ENCODE measurements at regions not wholly inside any gene's neighbourhood (a gene's known extent, or its start where the extent isn't known, plus 50 kb on each side); places are given as distances from the start of the nearest gene placed in this dataset.

- Histone ChIP-seq H3K4me3 (no peak overlapping the region), H3K27me3 (no peaks in the 10 kb centered on the region), H3K9me3 (no peaks in the 10 kb centered on the region), H3K4me1 (peaks cover 0 to 16% (median 0%) of the 10 kb centered on the region in 12 donors), H3K27ac (no peak overlapping the region), H3K36me3 (no peaks in the 10 kb centered on the region)
- WGBS, 4 donors = 90 to 94% (median 92%) methylated on average over 3 of the region's 3 CpGs
- DNase-seq (no peak), ATAC-seq (no peak)
- no peak for TF ChIP-seq POLR2A (IDR thresholded peaks at IDR 0.05)
- TF ChIP-seq, protein P1, sequence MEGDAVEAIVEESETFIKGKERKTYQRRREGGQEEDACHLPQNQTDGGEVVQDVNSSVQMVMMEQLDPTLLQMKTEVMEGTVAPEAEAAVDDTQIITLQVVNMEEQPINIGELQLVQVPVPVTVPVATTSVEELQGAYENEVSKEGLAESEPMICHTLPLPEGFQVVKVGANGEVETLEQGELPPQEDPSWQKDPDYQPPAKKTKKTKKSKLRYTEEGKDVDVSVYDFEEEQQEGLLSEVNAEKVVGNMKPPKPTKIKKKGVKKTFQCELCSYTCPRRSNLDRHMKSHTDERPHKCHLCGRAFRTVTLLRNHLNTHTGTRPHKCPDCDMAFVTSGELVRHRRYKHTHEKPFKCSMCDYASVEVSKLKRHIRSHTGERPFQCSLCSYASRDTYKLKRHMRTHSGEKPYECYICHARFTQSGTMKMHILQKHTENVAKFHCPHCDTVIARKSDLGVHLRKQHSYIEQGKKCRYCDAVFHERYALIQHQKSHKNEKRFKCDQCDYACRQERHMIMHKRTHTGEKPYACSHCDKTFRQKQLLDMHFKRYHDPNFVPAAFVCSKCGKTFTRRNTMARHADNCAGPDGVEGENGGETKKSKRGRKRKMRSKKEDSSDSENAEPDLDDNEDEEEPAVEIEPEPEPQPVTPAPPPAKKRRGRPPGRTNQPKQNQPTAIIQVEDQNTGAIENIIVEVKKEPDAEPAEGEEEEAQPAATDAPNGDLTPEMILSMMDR (IDR thresholded peaks at IDR 0.05) = no peak
- intact Hi-C loops (cut with DNase I) = no loop called here
Observed at GRCh38 chr12:66898700-66899469, 220.0 kb upstream of the GRIP1 start.

- TF ChIP-seq, protein P1 (IDR thresholded peaks at IDR 0.05) = no peak
- no peak for TF ChIP-seq POLR2A (IDR thresholded peaks at IDR 0.05)
- peaks cover 0 to 16% (median 0%) of the 10 kb centered on the region in 12 donors for H3K4me1 ChIP-seq
- intact Hi-C loops (cut with DNase I) = no loop called here
- no peaks in the 10 kb centered on the region for H3K36me3 ChIP-seq
- ATAC-seq (no peak), DNase-seq (no peak)
- H3K9me3 ChIP-seq = no peaks in the 10 kb centered on the region
- no peak overlapping the region for H3K27ac ChIP-seq
- no peak overlapping the region for H3K4me3 ChIP-seq
- no peaks in the 10 kb centered on the region for H3K27me3 ChIP-seq
Observed at GRCh38 chr12:66899588-66899987, 220.7 kb upstream of the GRIP1 start.

GRCh38 chr12:66900616-66901015, 221.7 kb upstream of the GRIP1 start:
- no peaks in the 10 kb centered on the region for H3K9me3 ChIP-seq
- peaks cover 0 to 16% (median 0%) of the 10 kb centered on the region in 12 donors for H3K4me1 ChIP-seq
- DNase-seq = no peak
- TF ChIP-seq, protein P1 (IDR thresholded peaks at IDR 0.05) = no peak
- TF ChIP-seq POLR2A (IDR thresholded peaks at IDR 0.05) = no peak
- H3K27ac ChIP-seq = peak overlapping the region in 1 of 12 donors; percentile 21
- intact Hi-C loops (cut with DNase I) = no loop called here
- no peak overlapping the region for H3K4me3 ChIP-seq
- peak in 1 of 4 donors; percentile 34 for ATAC-seq
- no peaks in the 10 kb centered on the region for H3K27me3 ChIP-seq
- WGBS, 4 donors = 46 to 55% (median 53%) methylated on average over 2 of the region's 2 CpGs
- no peaks in the 10 kb centered on the region for H3K36me3 ChIP-seq

DNA sequence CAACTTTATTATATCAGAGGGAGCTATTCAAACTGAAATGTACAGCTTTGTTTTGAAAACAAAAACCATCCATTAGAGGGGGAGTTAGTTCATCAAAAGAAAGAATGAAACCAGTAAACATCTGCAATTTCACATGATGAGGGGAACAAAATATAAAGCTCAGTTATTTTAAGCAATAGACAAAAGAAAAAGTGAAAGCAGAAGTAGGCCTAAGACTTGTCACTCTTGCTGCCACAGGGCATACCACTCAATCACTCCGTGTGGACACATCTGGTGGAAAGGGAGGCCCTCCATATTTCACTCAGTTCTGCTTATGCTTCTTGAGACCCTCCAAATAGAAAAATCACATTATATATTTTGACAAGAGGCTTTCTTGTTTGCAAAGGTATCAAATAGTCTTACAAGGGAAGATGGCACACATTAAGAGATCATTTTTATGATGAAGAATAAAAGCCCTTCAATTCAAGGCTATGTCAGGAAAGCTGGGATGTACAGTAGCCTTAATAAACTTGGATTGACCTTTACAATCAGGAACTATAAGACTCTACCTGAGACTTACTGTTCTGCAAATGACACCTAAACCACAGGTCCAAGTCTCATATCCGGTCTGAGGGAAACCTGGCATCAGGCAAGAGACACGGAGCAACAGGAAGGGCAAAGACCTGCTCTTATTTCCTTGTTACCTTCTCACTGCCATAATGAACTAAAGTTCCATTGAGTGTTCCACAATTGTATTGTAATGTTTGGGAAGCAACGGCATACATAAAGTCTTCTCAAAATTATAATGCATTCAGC, 222.5 kb upstream of the GRIP1 start:
- H3K4me1 ChIP-seq = peaks cover 0 to 16% (median 0%) of the 10 kb centered on the region in 12 donors
- intact Hi-C loops (cut with DNase I) = no loop called here
- no peak overlapping the region for H3K4me3 ChIP-seq
- WGBS, 4 donors = 58 to 81% (median 67%) methylated on average over 4 of the region's 4 CpGs
- no peak for DNase-seq
- no peak for TF ChIP-seq POLR2A (IDR thresholded peaks at IDR 0.05)
- TF ChIP-seq, protein P1 (IDR thresholded peaks at IDR 0.05) = no peak
- H3K27me3 ChIP-seq = no peaks in the 10 kb centered on the region
- H3K27ac ChIP-seq = peak overlapping the region in 1 of 12 donors; percentile 21
- H3K36me3 ChIP-seq = no peaks in the 10 kb centered on the region
- no peaks in the 10 kb centered on the region for H3K9me3 ChIP-seq
- ATAC-seq = no peak
